GM13976 (cell line): ENCODE measurements at regions not wholly inside any gene's neighbourhood (a gene's known extent, or its start where the extent isn't known, plus 50 kb on each side); places are given as distances from the start of the nearest gene placed in this dataset.
A peak's percentile ranks its signal among the peaks of the same experiment; 100 is the strongest.

Experiments used
- DNase-seq: peaks from one replicate; pipeline ENCODE4 v3.0.0; 2012; ENCODE audit warnings: low spot score
- CTCF ChIP-seq: IDR thresholded peaks from 2 replicates; pipeline ENCODE4 v1.5.1; 2012; ENCODE audit warnings: borderline replicate concordance, mild to moderate bottlenecking; ENCODE audit not compliant: insufficient read depth; ENCODE audit errors: extremely low read depth, missing control alignments, control extremely low read depth
- in situ Hi-C: fragments of 300-500 bp; cut with MboI; formaldehyde crosslinking; loops from one replicate; pipeline ENCODE4 v1.12.0; 2022; ENCODE audit warnings: low sequenced_read_pairs, mixed read lengths, inconsistent platforms; ENCODE audit not compliant: unreplicated experiment

GRCh38 chr5:2018390-2018724 is 135.6 kb upstream of the IRX4 start:
- in situ Hi-C loops = loop anchor here (25.0 kb wide), 1 partner anchor 281 kb away; no protein-coding TSS in a partner anchor
- DNase-seq = no peak
- TF ChIP-seq CTCF = no peak

- DNase-seq = peak; percentile 71
- in situ Hi-C loops = loop anchor here (25.0 kb wide), 1 partner anchor 280 kb away; no protein-coding TSS in a partner anchor
- peak; percentile 33 for TF ChIP-seq CTCF
These were observed 135.0 kb upstream of the IRX4 start for GRCh38 chr5:2017540-2018389.

- no peak for TF ChIP-seq CTCF
- in situ Hi-C loops = loop anchor here (25.0 kb wide), 1 partner anchor 279 kb away; no protein-coding TSS in a partner anchor
- DNase-seq = no peak
These were observed 133.2 kb upstream of the IRX4 start for GRCh38 chr5:2015961-2016360.

- no peak for TF ChIP-seq CTCF
- DNase-seq = no peak
- in situ Hi-C loops = loop anchor here (25.0 kb wide), 1 partner anchor 278 kb away; no protein-coding TSS in a partner anchor
These were observed 132.6 kb upstream of the IRX4 start for GRCh38 chr5:2015124-2015848.

- in situ Hi-C loops = loop anchor here (25.0 kb wide), 1 partner anchor 277 kb away; no protein-coding TSS in a partner anchor
- DNase-seq = no peak
- no peak for TF ChIP-seq CTCF
These were observed 131.4 kb upstream of the IRX4 start for GRCh38 chr5:2014058-2014610.

- in situ Hi-C loops = loop anchor here (25.0 kb wide), 1 partner anchor 276 kb away; no protein-coding TSS in a partner anchor
- no peak for TF ChIP-seq CTCF
- DNase-seq = no peak
These were observed 130.8 kb upstream of the IRX4 start for GRCh38 chr5:2013301-2014057.
